ENCODE measurements at regions not wholly inside any gene's neighbourhood (a gene's known extent, or its start where the extent isn't known, plus 50 kb on each side); places are given as distances from the start of the nearest gene placed in this dataset.
"Not testable (repeated sequence)": the region's sequence is repeated elsewhere in the genome, so short reads cannot be mapped to it uniquely, and the experiment has no call there.

DNA sequence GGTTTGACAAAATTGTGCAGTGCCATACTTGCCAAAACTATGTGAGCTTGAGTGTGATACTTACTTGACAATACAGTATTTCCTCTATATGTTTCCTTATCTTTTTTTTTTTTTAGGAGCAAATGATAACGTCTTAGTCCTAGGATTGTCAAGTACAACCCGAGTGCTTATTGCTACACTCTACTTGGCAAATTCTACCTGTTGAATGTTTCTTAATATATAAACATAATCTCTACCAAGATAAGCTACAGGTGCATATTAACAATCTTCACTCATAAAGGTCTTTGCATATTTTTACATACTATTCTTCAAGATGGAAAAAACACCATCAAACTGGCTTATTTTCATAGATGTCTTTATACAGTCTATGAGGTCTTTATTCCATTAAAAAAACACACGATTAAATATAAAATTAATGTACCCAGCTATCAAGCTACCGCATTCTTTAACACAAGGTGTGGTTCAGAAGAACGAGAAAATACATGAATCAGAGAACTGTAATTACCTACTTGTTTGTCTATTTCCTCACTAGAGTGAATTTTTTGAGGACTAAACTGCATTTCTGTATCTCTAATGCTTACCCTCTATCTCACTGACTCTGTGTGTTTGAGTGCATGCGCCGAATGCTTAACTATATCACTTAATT lies 76.1 kb upstream of the PDSS1 start:
- no peak for DNase-seq (ENCODE audit: low spot score)

DNA sequence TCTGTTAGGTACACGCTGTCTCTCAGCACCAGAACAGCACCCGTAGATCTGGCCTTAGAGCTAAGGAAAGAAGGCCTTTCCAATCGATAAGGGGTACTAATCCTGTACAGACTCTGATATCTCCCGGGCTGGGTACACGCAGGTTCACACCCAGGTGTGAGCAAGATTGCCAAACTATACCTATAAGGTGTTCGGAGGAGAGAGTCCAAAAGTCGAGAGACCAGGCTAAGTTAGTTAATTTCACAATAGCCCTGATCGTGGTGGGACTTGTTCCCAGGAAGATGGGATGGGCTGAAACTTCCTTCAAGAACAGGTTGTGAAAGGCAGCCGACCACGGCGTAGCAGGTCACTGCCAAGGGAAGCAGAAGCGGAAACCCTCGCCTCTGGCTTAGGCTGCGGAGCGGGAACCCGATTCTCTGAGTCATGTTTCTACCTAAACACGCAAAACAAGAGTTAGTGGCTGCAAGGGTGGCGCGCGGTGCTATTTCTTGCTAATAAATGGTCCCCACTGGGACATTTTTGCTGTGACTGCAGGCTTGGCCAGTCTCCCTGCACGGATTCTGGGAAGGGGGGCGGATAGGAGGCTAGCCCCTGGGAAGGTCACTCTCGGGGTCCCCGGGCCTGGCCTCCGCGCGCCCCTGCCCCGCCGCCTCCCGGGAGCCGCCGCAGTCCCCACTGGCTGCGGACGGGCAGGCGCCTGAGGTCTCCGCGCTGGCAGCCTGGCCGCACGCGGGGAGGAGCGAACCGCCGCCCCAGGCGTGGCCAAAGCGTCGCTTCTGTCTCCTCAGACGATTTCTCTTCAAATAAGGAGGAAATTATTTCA lies 75.4 kb upstream of the PDSS1 start:
- DNase-seq (ENCODE audit: low spot score) = no peak

DNA sequence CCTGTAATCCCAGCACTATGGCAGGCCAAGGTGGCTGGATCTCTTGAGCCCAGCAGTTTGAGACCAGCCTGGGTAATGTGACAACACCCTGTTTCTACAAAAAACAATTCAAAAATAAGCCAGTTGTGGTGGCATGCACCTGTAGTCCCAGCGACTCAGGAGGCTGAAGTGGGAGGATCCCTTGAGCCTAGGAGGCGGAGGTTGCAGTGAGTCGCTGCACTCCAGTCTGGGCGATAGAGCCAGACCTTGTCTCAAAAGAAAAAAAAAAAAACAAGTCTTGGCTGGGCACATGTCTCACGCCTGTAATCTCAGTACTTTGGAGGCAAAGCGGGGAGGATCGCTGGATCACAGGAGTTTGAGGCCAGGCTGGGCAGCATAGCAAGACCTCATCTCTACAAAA lies 74.6 kb upstream of the PDSS1 start:
- no peak for DNase-seq (ENCODE audit: low spot score)

DNA sequence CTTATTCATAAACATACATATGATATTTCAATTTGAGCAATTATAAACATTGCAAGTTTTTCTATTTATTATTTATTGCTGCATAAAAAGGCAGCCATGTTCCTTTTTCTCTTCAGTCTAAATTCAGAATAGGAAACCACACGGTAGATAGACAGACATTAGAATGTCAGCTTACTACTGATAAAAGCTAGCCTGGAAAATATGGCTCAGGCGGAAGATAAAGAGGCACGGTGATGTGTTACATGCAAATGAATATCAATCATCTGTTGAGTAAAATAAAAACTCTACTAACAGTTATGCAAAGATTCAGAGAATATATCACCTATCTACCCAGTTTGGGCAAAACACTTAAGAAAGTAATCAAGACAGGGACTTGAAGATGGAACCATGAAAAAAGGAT lies 73.5 kb upstream of the PDSS1 start:
- no peak for DNase-seq (ENCODE audit: low spot score)

DNA sequence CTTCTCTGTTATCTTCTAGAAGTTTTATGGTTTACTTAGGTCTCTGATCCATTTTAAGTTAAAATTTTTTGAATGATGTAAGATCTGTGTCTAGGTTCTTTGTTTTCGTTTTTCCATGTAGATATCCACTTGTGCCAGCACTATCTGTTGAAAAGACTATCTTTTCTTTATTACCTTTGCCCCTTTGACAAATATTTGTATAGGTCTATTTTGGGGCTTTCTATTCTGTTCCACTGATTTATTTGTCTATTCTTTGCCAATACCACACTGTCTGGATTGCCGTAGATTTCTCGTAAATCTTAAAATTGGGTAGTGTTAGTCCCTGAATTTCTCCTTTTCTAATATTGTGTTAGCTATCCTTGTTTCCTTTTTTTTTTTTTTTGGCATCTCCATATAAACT lies 71.4 kb upstream of the PDSS1 start:
- DNase-seq (ENCODE audit: low spot score) = no peak

DNA sequence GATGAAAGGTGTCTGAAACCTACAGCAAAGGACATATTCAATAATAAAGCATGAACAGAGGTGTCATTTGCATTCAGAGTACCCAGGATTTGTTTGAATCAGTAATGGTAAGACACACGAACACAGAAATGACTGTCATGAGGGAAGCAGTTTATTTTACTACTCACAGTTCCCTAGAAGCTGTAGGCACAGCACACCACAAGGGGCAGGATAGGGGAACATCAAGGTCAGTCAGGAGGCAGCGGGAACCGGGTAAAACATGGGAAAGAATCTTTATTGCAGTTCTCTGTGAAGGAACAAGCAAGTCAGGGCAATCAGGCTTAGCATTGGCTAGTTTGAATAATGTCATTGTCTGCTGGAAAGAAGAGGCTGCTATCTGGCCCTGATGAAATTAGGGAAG lies 70.2 kb upstream of the PDSS1 start:
- peak; percentile 9 for DNase-seq (ENCODE audit: low spot score)

DNA sequence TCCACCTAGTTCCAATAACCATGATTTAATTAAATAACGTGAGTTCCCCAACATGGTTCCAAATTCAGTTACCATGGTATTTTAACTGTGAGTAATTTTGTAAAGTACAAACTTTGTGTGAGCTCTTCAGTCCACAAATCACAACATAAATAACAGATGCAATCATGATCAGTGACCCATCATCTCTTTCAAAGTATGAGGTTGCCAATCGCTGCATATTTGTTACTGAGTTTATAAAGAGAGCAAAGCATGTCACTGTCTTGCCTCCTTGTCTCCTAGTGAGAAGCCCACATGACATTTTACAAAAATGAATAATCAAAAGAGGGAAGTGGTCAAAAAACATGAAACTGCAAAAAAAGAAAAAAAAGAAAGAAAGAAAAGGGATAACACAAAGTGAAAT lies 69.1 kb upstream of the PDSS1 start:
- DNase-seq (ENCODE audit: low spot score) = no peak

DNA sequence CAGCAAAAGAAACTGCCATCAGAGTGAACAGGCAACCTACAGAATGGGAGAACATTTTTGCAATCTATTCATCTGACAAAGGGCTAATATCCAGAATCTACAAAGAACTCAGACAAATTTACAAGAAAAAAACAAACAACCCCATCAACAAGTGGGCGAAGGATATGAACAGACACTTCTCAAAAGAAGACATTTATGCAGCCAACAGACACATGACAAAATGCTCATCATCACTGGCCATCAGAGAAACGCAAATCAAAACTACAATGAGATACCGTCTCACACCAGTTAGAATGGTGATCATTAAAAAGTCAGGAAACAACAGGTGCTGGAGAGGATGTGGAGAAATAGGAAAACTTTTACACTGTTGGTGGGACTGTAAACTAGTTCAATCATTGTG lies 65.3 kb upstream of the PDSS1 start:
- not testable (repeated sequence) for DNase-seq (ENCODE audit: low spot score)

DNA sequence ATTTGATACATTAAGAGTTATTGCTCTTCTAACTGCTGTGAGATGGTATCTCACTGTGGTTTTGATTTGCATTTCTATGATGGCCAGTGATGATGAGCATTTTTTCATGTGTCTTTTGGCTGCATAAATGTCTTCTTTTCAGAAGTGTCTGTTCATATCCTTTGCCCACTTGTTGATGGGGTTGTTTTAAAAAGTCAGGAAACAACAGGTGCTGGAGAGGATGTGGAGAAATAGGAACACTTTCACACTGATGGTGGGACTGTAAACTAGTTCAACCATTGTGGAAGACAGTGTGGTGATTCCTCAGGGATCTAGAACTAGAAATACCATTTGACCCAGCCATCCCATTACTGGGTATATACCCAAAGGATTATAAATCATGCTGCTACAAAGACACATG lies 63.4 kb upstream of the PDSS1 start:
- DNase-seq (ENCODE audit: low spot score) = not testable (repeated sequence)

DNA sequence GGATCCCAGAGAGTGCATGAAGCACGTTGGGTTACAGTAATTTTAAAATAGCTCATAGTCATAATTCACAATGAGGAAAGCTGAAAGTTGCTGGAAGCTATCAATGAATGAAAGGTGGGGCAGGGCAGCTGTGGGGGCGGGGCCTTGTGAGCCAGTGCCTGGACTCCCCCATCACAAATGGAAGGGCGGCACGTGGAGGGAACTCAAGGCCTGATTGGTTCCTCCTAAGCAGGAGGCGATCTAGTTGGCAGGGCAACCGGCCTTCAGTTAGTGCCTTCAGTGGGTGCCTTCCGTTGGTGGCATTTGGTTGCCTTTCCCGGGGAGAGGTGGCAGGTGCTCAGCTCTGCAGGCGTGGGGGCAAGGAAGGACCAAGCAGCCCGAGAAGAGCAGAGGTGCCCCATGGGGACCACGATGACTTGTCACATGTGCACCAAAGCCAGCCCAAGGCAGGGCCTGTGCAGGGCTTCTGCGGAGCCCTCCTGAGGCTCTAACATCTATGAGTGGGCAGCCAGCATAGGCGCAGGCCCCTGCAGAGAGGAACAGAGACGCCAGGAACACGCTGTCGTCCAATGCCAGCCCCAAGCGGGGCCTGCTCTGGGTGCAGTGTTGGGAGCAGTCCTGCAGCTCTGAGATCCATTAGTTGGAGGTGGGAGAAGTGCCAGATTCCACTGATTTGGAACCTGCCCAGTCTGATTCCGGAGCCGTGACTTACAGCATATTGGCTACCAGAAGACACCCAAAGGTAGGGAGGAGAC lies 59.8 kb upstream of the PDSS1 start:
- no peak for DNase-seq (ENCODE audit: low spot score)

DNA sequence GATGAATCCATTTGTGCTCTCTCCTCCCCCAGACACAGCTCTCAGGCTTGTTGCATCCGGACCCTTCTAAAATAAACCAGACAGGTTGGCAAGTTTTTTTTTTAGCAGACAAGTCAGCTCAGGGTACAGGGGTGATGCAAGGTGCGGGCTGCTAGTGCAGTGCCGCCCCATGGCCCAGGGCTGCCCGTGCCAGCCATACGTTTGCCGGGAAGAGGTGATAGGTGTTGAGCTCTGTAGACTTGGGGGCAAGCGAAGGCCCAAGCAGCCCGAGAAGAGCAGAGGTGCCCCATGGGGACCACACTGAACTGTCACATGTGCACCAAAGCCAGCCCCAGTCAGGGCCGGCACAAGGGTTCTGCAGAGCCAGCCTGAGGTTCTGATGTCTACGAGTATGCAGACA lies 57.1 kb upstream of the PDSS1 start:
- DNase-seq (ENCODE audit: low spot score) = no peak

DNA sequence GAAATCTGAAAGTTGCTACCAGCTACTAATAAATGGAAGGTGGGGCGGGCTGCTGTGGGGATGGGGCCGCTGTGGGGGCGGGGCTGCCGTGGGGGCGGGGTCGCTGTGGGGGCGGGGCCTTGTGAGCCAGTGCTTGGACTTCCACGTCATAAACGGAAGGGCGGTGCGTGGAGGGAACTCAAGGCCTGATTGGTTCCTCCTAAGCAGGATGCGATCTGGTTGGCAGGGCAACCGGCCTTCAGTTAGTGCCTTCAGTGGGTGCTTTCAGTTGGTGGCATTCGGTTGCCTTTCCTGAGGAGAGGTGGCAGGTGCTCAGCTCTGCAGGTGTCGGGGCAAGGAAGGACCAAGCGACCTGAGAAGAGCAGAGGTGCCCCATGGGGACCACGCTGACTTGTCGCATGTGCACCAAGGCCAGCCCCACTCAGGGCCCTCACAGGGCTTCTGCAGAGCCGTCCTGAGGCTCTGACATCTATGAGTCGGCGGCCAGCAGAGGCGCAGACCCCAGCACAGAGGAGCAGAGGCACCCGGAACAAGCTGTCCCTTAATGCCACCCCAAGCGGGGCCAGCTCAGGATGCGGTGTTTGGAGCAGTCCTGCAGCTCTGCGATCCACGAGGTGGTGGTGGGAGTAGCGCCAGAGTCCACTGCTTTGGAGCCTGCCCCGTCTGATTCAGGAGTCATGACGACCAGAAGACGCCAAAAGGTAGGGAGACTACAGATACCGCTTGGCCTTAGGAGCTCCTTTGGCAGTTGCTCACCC lies 54.4 kb upstream of the PDSS1 start:
- no peak for DNase-seq (ENCODE audit: low spot score)

DNA sequence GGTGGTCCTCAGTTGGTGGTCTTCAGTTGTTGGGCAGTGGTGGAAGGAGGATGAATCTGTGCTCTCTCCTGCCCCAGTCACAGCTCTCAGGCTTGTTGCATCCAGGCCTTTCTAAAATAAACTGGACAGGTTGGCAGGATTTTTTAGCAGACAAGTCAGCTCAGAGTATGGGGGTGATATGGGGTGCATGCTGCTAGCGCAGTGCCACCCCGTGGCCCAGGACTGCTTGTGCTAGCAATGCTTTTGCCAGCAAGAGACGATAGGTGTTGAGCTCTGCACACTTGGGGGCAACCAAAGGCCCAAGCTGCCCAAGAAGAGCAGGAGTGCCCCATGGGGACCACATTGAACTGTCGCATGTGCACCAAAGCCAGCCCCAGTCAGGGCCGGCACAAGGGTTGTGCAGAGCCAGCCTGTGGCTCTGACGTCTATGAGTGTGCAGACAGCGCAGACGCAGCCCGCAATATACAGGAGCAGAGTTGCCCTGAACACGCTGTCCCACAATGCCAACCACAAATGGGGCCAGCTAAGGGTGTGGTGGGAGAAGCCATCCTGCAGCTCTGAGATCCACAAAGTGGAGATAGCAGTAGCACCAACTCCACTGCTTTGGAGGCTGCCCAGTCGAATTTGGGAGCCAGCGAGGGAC lies 49.8 kb upstream of the PDSS1 start:
- no peak for DNase-seq (ENCODE audit: low spot score)
